ENCODE measurements at regions not wholly inside any gene's neighbourhood (a gene's known extent, or its start where the extent isn't known, plus 50 kb on each side); places are given as distances from the start of the nearest gene placed in this dataset.

GRCh38 chr9:30140407-30140806 is 2244.0 kb upstream of the ACO1 start:
- dilution Hi-C loops (cut with HindIII; ENCODE audit: low sequenced_read_pairs, unreplicated experiment) (no loop called here), intact Hi-C loops (cut with micrococcal nuclease) (no loop called here), in situ Hi-C loops (cut with MboI; ENCODE audit: low sequenced_read_pairs) (no loop called here)
- no peak overlapping the region for H2BK120ac ChIP-seq (ENCODE audit: low read depth, low read length)
- H3K27me3 ChIP-seq (ENCODE audit: control insufficient read depth, insufficient read depth, low read length), result no peaks in the 10 kb centered on the region
- no peak overlapping the region for H3K56ac ChIP-seq (ENCODE audit: extremely low read depth, insufficient read depth, low read length)
- H2BK20ac ChIP-seq (ENCODE audit: low read depth, low read length), result no peak overlapping the region
- WGBS, 2 experiments (ENCODE audit: extremely low coverage in 2 of 2, insufficient read length in 1 of 2), result no CpG with 5 or more reads among the region's 2 CpGs
- DNase-seq (no peak), ATAC-seq (ENCODE audit: low read depth) (no peak)
- H4K91ac ChIP-seq (ENCODE audit: insufficient read depth, low read depth, low read length), result no peak overlapping the region
- no peak overlapping the region for H3K4me2 ChIP-seq (ENCODE audit: low read depth, low read length)
- peaks cover 4% of the 10 kb centered on the region; the same call in 1 of the 2 replicates for H3K9me3 ChIP-seq (ENCODE audit: control insufficient read depth, insufficient read depth, low read length)
- H3K4me1 ChIP-seq (ENCODE audit: control insufficient read depth, insufficient read depth, low read length), result no peaks in the 10 kb centered on the region
- H3K9ac ChIP-seq (ENCODE audit: low read depth, low read length), result no peak overlapping the region
- no peaks in the 10 kb centered on the region for H3K36me3 ChIP-seq (ENCODE audit: control insufficient read depth, insufficient read depth, low read length)
- no peak overlapping the region for H2BK5ac ChIP-seq (ENCODE audit: low read depth, low read length, poor library complexity, severe bottlenecking)
- no peak overlapping the region for H3K18ac ChIP-seq (ENCODE audit: low read depth, low read length)
- H3K9me1 ChIP-seq (ENCODE audit: insufficient read depth, low read length), result no peaks in the 10 kb centered on the region
- H3K4ac ChIP-seq (ENCODE audit: low read depth, low read length), result no peak overlapping the region
- ChIA-PET CTCF (no interaction called here), POLR2A (ENCODE audit: unreplicated experiment) (no interaction called here)
- H3K14ac ChIP-seq (replicated peaks; ENCODE audit: low read depth, low read length), result no peak overlapping the region
- H3K4me3 ChIP-seq (ENCODE audit: insufficient read depth, low read depth, low read length), result no peak overlapping the region
- H3K27ac ChIP-seq (ENCODE audit: insufficient read depth, low read length), result no peak overlapping the region
- TF ChIP-seq NFE2L2 (IDR thresholded peaks at IDR 0.05; ENCODE audit: low read depth, low read length), result no peak
- TF ChIP-seq MXI1 (IDR thresholded peaks at IDR 0.05; ENCODE audit: borderline replicate concordance, low read depth, low read length), result no peak
- TF ChIP-seq BHLHE40 (IDR thresholded peaks at IDR 0.05; ENCODE audit: low read depth, low read length), result no peak
- TF ChIP-seq CEBPB (IDR thresholded peaks at IDR 0.05; ENCODE audit: low read depth, low read length), result no peak
- TF ChIP-seq ELK1 (IDR thresholded peaks at IDR 0.05; ENCODE audit: borderline replicate concordance, low read depth, low read length), result no peak
- TF ChIP-seq POLR2A (IDR thresholded peaks at IDR 0.05; ENCODE audit: low read depth, low read length), result no peak
- no peak for TF ChIP-seq FOS (IDR thresholded peaks at IDR 0.05; ENCODE audit: low read depth, low read length)
- TF ChIP-seq RFX5 (IDR thresholded peaks at IDR 0.05; ENCODE audit: low read depth, low read length), result no peak
- TF ChIP-seq RCOR1 (IDR thresholded peaks at IDR 0.05; ENCODE audit: insufficient replicate concordance, low read length), result no peak
- no peak for TF ChIP-seq RAD21 (IDR thresholded peaks at IDR 0.05; ENCODE audit: low read length)
- TF ChIP-seq CHD1 (IDR thresholded peaks at IDR 0.05; ENCODE audit: low read depth, low read length), result no peak
- no peak for TF ChIP-seq SMC3 (IDR thresholded peaks at IDR 0.05; ENCODE audit: low read depth, low read length)
- TF ChIP-seq CTCF (conservative IDR thresholded peaks at IDR 0.05; ENCODE audit: low read depth, low read length), result no peak
- no peak for TF ChIP-seq USF2 (IDR thresholded peaks at IDR 0.05; ENCODE audit: low read depth, low read length)
- TF ChIP-seq MAFK (IDR thresholded peaks at IDR 0.05; ENCODE audit: low read depth, low read length), result no peak
- no peak for TF ChIP-seq MAZ (IDR thresholded peaks at IDR 0.05; ENCODE audit: borderline replicate concordance, low read depth, low read length)
- no peak overlapping the region for H2AFZ ChIP-seq (replicated peaks; ENCODE audit: low read length, poor library complexity)
- H2AK9ac ChIP-seq (replicated peaks; ENCODE audit: low read depth, low read length, poor library complexity), result no peak overlapping the region
- H2BK15ac ChIP-seq (ENCODE audit: low read depth, low read length), result no peak overlapping the region
- no peak overlapping the region for H2AK5ac ChIP-seq (ENCODE audit: low read depth, low read length)
- H4K8ac ChIP-seq (ENCODE audit: low read depth in 2 of 2, low read length in 2 of 2), result no peak overlapping the region
- no peak overlapping the region for H4K5ac ChIP-seq (ENCODE audit: low read depth, low read length)
- no TSS peak for BruUV-seq (replicated peaks)
- H3K79me1 ChIP-seq (ENCODE audit: low read depth in 1 of 2, low read length in 2 of 2), result no peaks in the 10 kb centered on the region
- H3K23ac ChIP-seq (ENCODE audit: low read depth, low read length), result no peak overlapping the region
- H4K20me1 ChIP-seq (ENCODE audit: insufficient read depth, low read length), result no peaks in the 10 kb centered on the region
